CD14-positive monocyte (primary cell): ENCODE measurements at regions not wholly inside any gene's neighbourhood (a gene's known extent, or its start where the extent isn't known, plus 50 kb on each side); places are given as distances from the start of the nearest gene placed in this dataset.
A peak's percentile ranks its signal among the peaks of the same experiment; 100 is the strongest.

Experiments
- DNase-seq, 3 donors: peaks; one replicate each; pipeline ENCODE4 v3.0.0-alpha.2; 2011 to 2022
- H2AFZ ChIP-seq: 2 replicates; pipeline ENCODE4 v1.6.0; 2012; ENCODE audit warnings: mild to moderate bottlenecking, low read depth, low read length, inconsistent platforms; ENCODE audit not compliant: insufficient read depth, poor library complexity, severe bottlenecking
- H3K27ac ChIP-seq, 2 donors: 1 replicate in 1 of 2; 2 replicates in 1 of 2; pipeline ENCODE4 v1.5.1; 2012 to 2013; ENCODE audit warnings: low read length in 2 of 2, control low read depth in 1 of 2, inconsistent platforms in 1 of 2, low read depth in 1 of 2, mild to moderate bottlenecking in 1 of 2
- H3K27me3 ChIP-seq, 2 donors: one replicate each; pipeline versions ENCODE4 v1.6.0 to v1.6.1; 2011 to 2013; ENCODE audit warnings: low read length in 2 of 2; ENCODE audit not compliant: control insufficient read depth in 2 of 2, insufficient read depth in 2 of 2
- H3K36me3 ChIP-seq, 2 donors: replicated peaks in 1 of 2; 1 replicate in 1 of 2; 2 replicates in 1 of 2; pipeline versions ENCODE4 v1.5.1 to v1.6.1; 2012 to 2013; ENCODE audit warnings: low read length in 2 of 2, control low read depth in 1 of 2, inconsistent platforms in 1 of 2, mild to moderate bottlenecking in 1 of 2; ENCODE audit not compliant: insufficient read depth in 2 of 2, control insufficient read depth in 1 of 2
- H3K4me1 ChIP-seq, 2 donors: 1 replicate in 1 of 2; 2 replicates in 1 of 2; pipeline versions ENCODE4 v1.5.1 to v1.6.1; 2012 to 2013; ENCODE audit warnings: low read length in 2 of 2, control low read depth in 1 of 2, inconsistent platforms in 1 of 2, mild to moderate bottlenecking in 1 of 2, moderate library complexity in 1 of 2; ENCODE audit not compliant: insufficient read depth in 2 of 2, control insufficient read depth in 1 of 2
- H3K4me2 ChIP-seq: replicated peaks from 2 replicates; pipeline ENCODE3; 2012; ENCODE audit warnings: low read length, moderate library complexity, mild to moderate bottlenecking; ENCODE audit not compliant: poor library complexity, severe bottlenecking; ENCODE audit errors: extremely low read depth
- H3K4me3 ChIP-seq, 3 experiments: fragments of 200-600 bp in 1 of 3; sonication (generic) in 1 of 3; replicated peaks in 1 of 3; 1 replicate in 2 of 3; 2 replicates in 1 of 3; pipeline ENCODE4 v1.5.1; 2011 to 2013; ENCODE audit warnings: low read length in 3 of 3, mild to moderate bottlenecking in 3 of 3, control low read depth in 2 of 3, low read depth in 2 of 3, inconsistent platforms in 1 of 3, moderate library complexity in 1 of 3
- H3K79me2 ChIP-seq: 2 replicates; pipeline ENCODE4 v1.6.0; 2012; ENCODE audit warnings: mild to moderate bottlenecking, control low read depth, inconsistent platforms, low read length, moderate library complexity; ENCODE audit not compliant: insufficient read depth
- H3K9ac ChIP-seq: 2 replicates; pipeline ENCODE4 v1.6.0; 2017; ENCODE audit warnings: low read length, mild to moderate bottlenecking; ENCODE audit not compliant: insufficient read depth, poor library complexity, severe bottlenecking
- H3K9me3 ChIP-seq, 2 donors: replicated peaks in 1 of 2; 1 replicate in 1 of 2; 2 replicates in 1 of 2; pipeline versions ENCODE4 v1.5.1 to v1.6.1; 2012 to 2013; ENCODE audit warnings: low read length in 2 of 2, control low read depth in 1 of 2; ENCODE audit not compliant: control insufficient read depth in 1 of 2, insufficient read depth in 1 of 2
- H4K20me1 ChIP-seq: 2 replicates; pipeline ENCODE4 v1.6.0; 2012; ENCODE audit warnings: mild to moderate bottlenecking, low read length, control low read depth, moderate library complexity; ENCODE audit not compliant: insufficient read depth
- H3K27ac Mint-ChIP-seq, 7 donors: one replicate each; pipeline ENCODE4 v1.8.0; 2020; ENCODE audit warnings: mild to moderate bottlenecking in 7 of 7, mixed read lengths in 7 of 7, moderate library complexity in 6 of 7, inconsistent platforms in 2 of 7
- H3K27me3 Mint-ChIP-seq, 3 donors: one replicate each; pipeline ENCODE4 v1.8.0; 2021 to 2022; ENCODE audit warnings: low read depth in 3 of 3, mild to moderate bottlenecking in 3 of 3, mixed read lengths in 3 of 3, moderate library complexity in 3 of 3, inconsistent platforms in 1 of 3
- H3K36me3 Mint-ChIP-seq, 2 donors: one replicate each; pipeline ENCODE4 v1.8.0; 2020; ENCODE audit warnings: mixed read lengths in 2 of 2, inconsistent platforms in 1 of 2, mild to moderate bottlenecking in 1 of 2
- H3K4me1 Mint-ChIP-seq: one replicate; pipeline ENCODE4 v1.8.0; 2020; ENCODE audit warnings: mild to moderate bottlenecking, mixed read lengths
- H3K4me3 Mint-ChIP-seq, 2 donors: one replicate each; pipeline ENCODE4 v1.8.0; 2020; ENCODE audit warnings: mild to moderate bottlenecking in 2 of 2, mixed read lengths in 2 of 2, moderate library complexity in 1 of 2
- H3K9me3 Mint-ChIP-seq, 7 donors: one replicate each; pipeline ENCODE4 v1.8.0; 2020 to 2022; ENCODE audit warnings: mixed read lengths in 7 of 7, mild to moderate bottlenecking in 6 of 7, moderate library complexity in 6 of 7, inconsistent platforms in 2 of 7
- CTCF ChIP-seq: fragments of 200-600 bp; IDR thresholded peaks from one replicate; pipeline ENCODE4 v1.8.0; 2022; ENCODE audit warnings: antibody characterized with exemption, mild to moderate bottlenecking
- WGBS: methylation state at CpG from one replicate; pipeline ENCODE4 v1.1.5; 2013; ENCODE audit warnings: missing lambda C conversion rate; ENCODE audit not compliant: insufficient coverage; 5-methylcytosine and 5-hydroxymethylcytosine counted together
- intact Hi-C, 2 donors: fragments of 100-400 bp; cut with micrococcal nuclease; formaldehyde crosslinking; loops; one replicate each; pipeline versions ENCODE4 v1.15.0 to v1.15.1; 2023

- no peaks in the 10 kb centered on the region for H3K79me2 ChIP-seq
- Mint-ChIP-seq H3K9me3 (peaks cover 8 to 16% (median 12%) of the 10 kb centered on the region in 7 donors), H3K4me1 (peaks cover 52% of the 10 kb centered on the region), H3K27me3 (peaks cover 0 to 2% (median 1%) of the 10 kb centered on the region in 3 donors), H3K27ac (peak overlapping the region; percentile 89 to 95 (median 92)), H3K36me3 (peaks cover 5 to 9% of the 10 kb centered on the region in 2 donors), H3K4me3 (peak overlapping the region; percentile 32 to 75)
- peak overlapping the region; percentile 74 to 85 for H3K27ac ChIP-seq
- H3K27me3 ChIP-seq = no peaks in the 10 kb centered on the region
- H3K36me3 ChIP-seq = peaks cover 0 to 6% of the 10 kb centered on the region in 2 donors
- no peaks in the 10 kb centered on the region for H4K20me1 ChIP-seq
- intact Hi-C loops = loop anchor here in 1 of 2 donors (10.0 kb wide), 1 partner anchor 145 kb away; no protein-coding TSS in a partner anchor
- 0% methylated on average over 8 of the region's 12 CpGs for WGBS
- H3K9me3 ChIP-seq = peaks cover 12 to 14% of the 10 kb centered on the region in 2 donors
- DNase-seq = peak; percentile 65 to 77 (median 66)
- H3K4me2 ChIP-seq = peak overlapping the region; percentile 62
- H3K4me3 ChIP-seq = peak overlapping the region in 1 of 3 experiments; percentile 56
- TF ChIP-seq CTCF = no peak
- H3K4me1 ChIP-seq = peaks cover 48 to 51% of the 10 kb centered on the region in 2 donors
- no peak overlapping the region for H3K9ac ChIP-seq
- H2AFZ ChIP-seq = peak overlapping the region; percentile 32
Observed at GRCh38 chr3:194879126-194879877, 193.6 kb downstream of the FAM43A start.

- Histone ChIP-seq H3K27ac (peak overlapping the region; percentile 74 to 85), H3K79me2 (no peaks in the 10 kb centered on the region), H3K9ac (no peak overlapping the region), H3K36me3 (peaks cover 0 to 6% of the 10 kb centered on the region in 2 donors), H3K9me3 (peaks cover 19 to 24% of the 10 kb centered on the region in 2 donors), H3K4me3 (peak overlapping the region in 1 of 3 experiments; percentile 56), H3K27me3 (no peaks in the 10 kb centered on the region), H3K4me1 (peaks cover 48 to 51% of the 10 kb centered on the region in 2 donors), H4K20me1 (no peaks in the 10 kb centered on the region), H3K4me2 (peak overlapping the region; percentile 62), H2AFZ (peak overlapping the region; percentile 79)
- H3K4me3 Mint-ChIP-seq = peak overlapping the region in 1 of 2 donors; percentile 53
- TF ChIP-seq CTCF = no peak
- peaks cover 0 to 2% (median 1%) of the 10 kb centered on the region in 3 donors for H3K27me3 Mint-ChIP-seq
- peaks cover 4 to 16% of the 10 kb centered on the region in 2 donors for H3K36me3 Mint-ChIP-seq
- H3K4me1 Mint-ChIP-seq = peaks cover 52% of the 10 kb centered on the region
- intact Hi-C loops = loop anchor here (10.0 kb wide), 2 partner anchors 55 to 145 kb away; no protein-coding TSS in a partner anchor
- 3% methylated on average over 2 of the region's 12 CpGs for WGBS
- H3K27ac Mint-ChIP-seq = peak overlapping the region; percentile 89 to 95 (median 92)
- DNase-seq = peak in 2 of 3 donors; percentile 23
- peaks cover 14 to 25% (median 21%) of the 10 kb centered on the region in 7 donors for H3K9me3 Mint-ChIP-seq
Observed at GRCh38 chr3:194879991-194880939, 194.6 kb downstream of the FAM43A start.
